Psoas muscle (tissue), 7 donors: ENCODE measurements at regions not wholly inside any gene's neighbourhood (a gene's known extent, or its start where the extent isn't known, plus 50 kb on each side); places are given as distances from the start of the nearest gene placed in this dataset.

Experiments used
- ATAC-seq, 4 donors: fragments of 200-7000 bp; cut with Tn5 transposase; one replicate each; pipeline ENCODE4 v1.9.1; 2020; ENCODE audit warnings: moderate library complexity in 3 of 4, mild to moderate bottlenecking in 2 of 4
- DNase-seq, 2 donors: peaks; one replicate each; pipeline ENCODE4 v3.0.0-alpha.2; 2020
- H3K27ac ChIP-seq: fragments of 200-600 bp; one replicate; pipeline ENCODE4 v1.8.0; 2022
- H3K27me3 ChIP-seq, 3 donors: fragments of 200-600 bp in 1 of 3; one replicate each; pipeline versions ENCODE4 v1.6.1 to v1.8.0; 2013 to 2022; ENCODE audit warnings: low read length in 2 of 3, mild to moderate bottlenecking in 2 of 3, moderate library complexity in 1 of 3; ENCODE audit not compliant: insufficient read depth in 3 of 3
- H3K36me3 ChIP-seq, 2 donors: fragments of 200-600 bp in 1 of 2; one replicate each; pipeline versions ENCODE4 v1.6.1 to v1.8.0; 2013 to 2022; ENCODE audit warnings: low read depth in 1 of 2, mild to moderate bottlenecking in 1 of 2, moderate library complexity in 1 of 2; ENCODE audit not compliant: insufficient read depth in 1 of 2
- H3K4me1 ChIP-seq: fragments of 200-600 bp; one replicate; pipeline ENCODE4 v1.8.0; 2022
- H3K4me3 ChIP-seq: fragments of 200-600 bp; one replicate; pipeline ENCODE4 v1.8.0; 2022; ENCODE audit warnings: mild to moderate bottlenecking
- H3K9me3 ChIP-seq: fragments of 200-600 bp; one replicate; pipeline ENCODE4 v1.8.0; 2022
- CTCF ChIP-seq: fragments of 200-600 bp; IDR thresholded peaks from one replicate; pipeline ENCODE4 v1.8.0; 2022; ENCODE audit warnings: antibody characterized with exemption
- WGBS, 3 donors: extraction: QIAGEN DNeasy Blood & Tissue Kit; methylation state at CpG; one replicate each; pipeline versions ENCODE4 v1.1.6 to v1.1.7; 2013; 5-methylcytosine and 5-hydroxymethylcytosine counted together
- intact Hi-C, 2 donors: fragments of 100-400 bp; cut with DNase I; formaldehyde crosslinking; loops; one replicate each; pipeline versions ENCODE4 v1.11.0 to v1.14.2; 2022
- donor health status: healthy with polysubstance abuse.
- donor health status: DM: no; HTN: no; CAD: no; lungs with moderate emphysema.
- donor health status: Bipolar disorder and iron deficiency.
- donor health status: healthy.
- donor health status: DM: yes; HTN: yes; CAD: no.
- donor health status: DM: no; HTN: no; CAD: no.
- donor health status: DM: yes; HTN: yes; CAD: no.

GRCh38 chr3:31013843-31014242, 119.4 kb upstream of the GADL1 start:
- Histone ChIP-seq H3K4me3 (no peak overlapping the region), H3K27me3 (no peaks in the 10 kb centered on the region), H3K27ac (no peak overlapping the region), H3K9me3 (no peaks in the 10 kb centered on the region), H3K4me1 (no peaks in the 10 kb centered on the region), H3K36me3 (no peaks in the 10 kb centered on the region)
- intact Hi-C loops = no loop called here
- no peak for TF ChIP-seq CTCF
- ATAC-seq (no peak), DNase-seq (no peak)

GRCh38 chr3:31014317-31015040, 120.0 kb upstream of the GADL1 start:
- Histone ChIP-seq H3K27ac (no peak overlapping the region), H3K4me3 (no peak overlapping the region), H3K4me1 (no peaks in the 10 kb centered on the region), H3K27me3 (no peaks in the 10 kb centered on the region), H3K9me3 (no peaks in the 10 kb centered on the region), H3K36me3 (no peaks in the 10 kb centered on the region)
- no peak for ATAC-seq
- no peak for TF ChIP-seq CTCF
- DNase-seq = no peak
- intact Hi-C loops = no loop called here
- WGBS, 3 donors = 82 to 90% (median 83%) methylated on average over 8 of the region's 8 CpGs

GRCh38 chr3:31016196-31016595, 121.7 kb upstream of the GADL1 start:
- no peak overlapping the region for H3K27ac ChIP-seq
- H3K4me1 ChIP-seq = no peaks in the 10 kb centered on the region
- WGBS, 3 donors = 85 to 94% (median 88%) methylated on average over 2 of the region's 2 CpGs
- H3K4me3 ChIP-seq = no peak overlapping the region
- no peaks in the 10 kb centered on the region for H3K36me3 ChIP-seq
- no peaks in the 10 kb centered on the region for H3K9me3 ChIP-seq
- no peak for TF ChIP-seq CTCF
- DNase-seq (no peak), ATAC-seq (no peak)
- no peaks in the 10 kb centered on the region for H3K27me3 ChIP-seq
- intact Hi-C loops = no loop called here

DNA sequence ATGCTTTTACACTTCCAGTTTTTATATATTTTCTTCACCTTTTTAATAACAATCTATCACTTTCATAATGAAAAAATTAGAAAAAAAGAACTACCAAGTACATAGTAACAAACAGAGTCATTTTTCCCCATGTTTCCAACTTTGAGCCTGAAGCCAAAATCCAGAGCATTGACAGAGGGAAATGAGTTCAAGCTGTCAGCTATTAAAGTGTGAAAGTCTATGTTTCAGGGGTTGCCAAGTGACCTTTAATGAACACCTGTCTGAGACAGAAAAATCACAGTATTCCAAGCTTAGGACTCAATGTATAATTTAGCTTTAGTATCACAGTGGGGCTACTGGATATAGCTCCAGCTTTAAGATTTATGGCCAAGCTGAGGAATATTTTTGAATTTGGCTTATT, 128.3 kb upstream of the GADL1 start:
- TF ChIP-seq CTCF = no peak
- Histone ChIP-seq H3K27ac (no peak overlapping the region), H3K36me3 (no peaks in the 10 kb centered on the region), H3K4me1 (no peaks in the 10 kb centered on the region), H3K4me3 (no peak overlapping the region), H3K27me3 (no peaks in the 10 kb centered on the region), H3K9me3 (peaks cover 10% of the 10 kb centered on the region)
- intact Hi-C loops = no loop called here
- DNase-seq (no peak), ATAC-seq (no peak)

- Histone ChIP-seq H3K27ac (no peak overlapping the region), H3K4me3 (no peak overlapping the region), H3K36me3 (no peaks in the 10 kb centered on the region), H3K4me1 (no peaks in the 10 kb centered on the region), H3K27me3 (no peaks in the 10 kb centered on the region), H3K9me3 (peaks cover 17% of the 10 kb centered on the region)
- ATAC-seq = no peak
- DNase-seq = no peak
- no peak for TF ChIP-seq CTCF
- intact Hi-C loops = no loop called here
- WGBS, 3 donors = 51 to 64% (median 62%) methylated on average over 2 of the region's 2 CpGs
Observed at GRCh38 chr3:31025541-31025940, 131.1 kb upstream of the GADL1 start.
